K562 (cell line): ENCODE measurements at regions not wholly inside any gene's neighbourhood (a gene's known extent, or its start where the extent isn't known, plus 50 kb on each side); places are given as distances from the start of the nearest gene placed in this dataset.

Experiments used
- ATAC-seq: fragments of 200-7000 bp; cut with Tn5 transposase; 3 replicates; pipeline ENCODE4 v1.9.1; 2020; ENCODE audit warnings: moderate library complexity
- BruUV-seq: library from RNA; stranded (reverse); fragments of 400-500 nt; replicated peaks from 2 replicates; lab custom pipeline; 2021; lab: Mats Ljungman, UMichigan
- CTCF ChIA-PET: fragments of 300-600 bp; formaldehyde crosslinking; extraction: SDS; loops from one replicate; lab custom pipeline; 2021; ENCODE audit warnings: low intra/inter-chr PET ratio; lab: Yijun Ruan, JAX
- POLR2A ChIA-PET: fragments of 300-600, 350-650 bp; sonication (Branson Sonifier 250); formaldehyde crosslinking; extraction: SDS; loops from one replicate; lab custom pipeline; 2021; ENCODE audit warnings: antibody characterized with exemption, inconsistent platforms; lab: Yijun Ruan, JAX
- DNase-seq, 4 experiments: peaks; one replicate each; pipeline versions ENCODE4 v3.0.0 to v3.0.0-alpha.2; 2011 to 2018; ENCODE audit warnings: low spot score in 3 of 4, mixed read lengths in 3 of 4; ENCODE audit errors: extremely low read depth in 1 of 4
- FAIRE-seq: peaks from 2 replicates; lab custom pipeline; 2011; peaks lifted over from hg19 to GRCh38; lab: Jason Lieb, UNC
- H2AFZ ChIP-seq: 2 replicates; pipeline ENCODE4 v1.6.0; 2011; ENCODE audit warnings: low read depth, low read length, control low read depth, inconsistent platforms
- H3K27ac ChIP-seq: fragments of 200-600 bp; 3 replicates; pipeline ENCODE4 v1.8.0; 2011; ENCODE audit warnings: low read depth, mild to moderate bottlenecking, control low read depth, inconsistent platforms, low read length, moderate library complexity, mixed read lengths; ENCODE audit errors: extremely low read depth
- H3K27me3 ChIP-seq, 2 experiments: fragments of 300-600 bp in 1 of 2; 2 replicates in 1 of 2; 3 replicates in 1 of 2; pipeline versions ENCODE4 v1.6.0 to v1.8.0; 2011; ENCODE audit warnings: inconsistent platforms in 2 of 2, low read length in 2 of 2, mild to moderate bottlenecking in 1 of 2, mixed read lengths in 1 of 2, moderate library complexity in 1 of 2; ENCODE audit not compliant: control insufficient read depth in 2 of 2, insufficient read depth in 2 of 2
- H3K36me3 ChIP-seq: fragments of 300-600 bp; 3 replicates; pipeline ENCODE4 v1.8.0; 2011; ENCODE audit warnings: mild to moderate bottlenecking, low read length, inconsistent platforms; ENCODE audit not compliant: control insufficient read depth, insufficient read depth
- H3K4me1 ChIP-seq, 2 experiments: fragments of 200-600 bp in 1 of 2; replicated peaks in 1 of 2; 2 replicates in 1 of 2; 3 replicates in 1 of 2; pipeline versions ENCODE4 v1.5.1 to v1.8.0; 2011; ENCODE audit warnings: inconsistent platforms in 2 of 2, low read length in 2 of 2, mild to moderate bottlenecking in 1 of 2, mixed read lengths in 1 of 2, moderate library complexity in 1 of 2; ENCODE audit not compliant: control insufficient read depth in 2 of 2, insufficient read depth in 2 of 2
- H3K4me2 ChIP-seq: 2 replicates; pipeline ENCODE4 v1.6.1; 2011; ENCODE audit warnings: low read length, control low read depth, inconsistent platforms, mixed read lengths; ENCODE audit not compliant: insufficient read depth
- H3K4me3 ChIP-seq: fragments of 200-600 bp; sonication (generic), shearing (Covaris generic); 2 replicates; pipeline ENCODE4 v1.5.1; 2016; ENCODE audit warnings: control low read depth, inconsistent platforms
- H3K79me2 ChIP-seq: fragments of 200-600 bp; 3 replicates; pipeline ENCODE4 v1.8.0; 2011; ENCODE audit warnings: low read length, inconsistent platforms; ENCODE audit not compliant: control insufficient read depth, insufficient read depth
- H3K9ac ChIP-seq, 2 experiments: 2 replicates each; pipeline versions ENCODE4 v1.6.0 to v1.6.1; 2011; ENCODE audit warnings: low read depth in 2 of 2, low read length in 2 of 2, control low read depth in 1 of 2, inconsistent platforms in 1 of 2, mild to moderate bottlenecking in 1 of 2, mixed read lengths in 1 of 2; ENCODE audit not compliant: insufficient read depth in 1 of 2
- H3K9me1 ChIP-seq: one replicate; pipeline ENCODE4 v1.6.0; 2011; ENCODE audit warnings: inconsistent platforms, mild to moderate bottlenecking, low read length, moderate library complexity; ENCODE audit not compliant: control insufficient read depth, insufficient read depth
- H3K9me3 ChIP-seq: replicated peaks from 2 replicates; pipeline ENCODE4 v1.5.1; 2011; ENCODE audit warnings: low read depth, low read length, inconsistent platforms; ENCODE audit not compliant: control insufficient read depth, insufficient read depth
- H4K20me1 ChIP-seq: replicated peaks from 2 replicates; pipeline ENCODE4 v1.6.1; 2011; ENCODE audit warnings: low read length, inconsistent platforms, mixed read lengths; ENCODE audit not compliant: control insufficient read depth, insufficient read depth
- HINFP ChIP-seq: fragments of 450-650 bp; conservative IDR thresholded peaks from 2 replicates; pipeline ENCODE4 v1.6.1; 2016; ENCODE audit warnings: missing genetic modification characterization, low read depth, mild to moderate bottlenecking, control low read depth, missing compliant biosample characterization
- MBD2 ChIP-seq: sonication (generic); IDR thresholded peaks from 2 replicates; pipeline ENCODE4 v1.6.1; 2016; ENCODE audit warnings: low read depth, borderline replicate concordance
- MCM3 ChIP-seq: fragments of 450-650 bp; IDR thresholded peaks from 2 replicates; pipeline ENCODE4 v1.6.1; 2016
- MYNN ChIP-seq, 2 experiments: sonication (generic); formaldehyde crosslinking in 1 of 2; IDR thresholded peaks; 2 replicates each; pipeline versions ENCODE4 v1.5.0 to v1.6.1; 2016 to 2020; ENCODE audit warnings: antibody characterized with exemption in 1 of 2, missing genetic modification reagents in 1 of 2
- SMAD1 ChIP-seq: fragments of 150-350 bp; IDR thresholded peaks from 2 replicates; pipeline ENCODE4 v1.6.1; 2014; ENCODE audit warnings: low read length, low read depth; ENCODE audit not compliant: partially characterized antibody
- SRSF7 ChIP-seq: fragments of 200-400 bp; formaldehyde crosslinking; optimal IDR thresholded peaks from 2 replicates; pipeline ENCODE3; 2017; ENCODE audit warnings: mild to moderate bottlenecking, low read depth, low read length
- WGBS: fragments of 100-300 bp; shearing (Covaris generic); methylation state at CpG from one replicate; pipeline ENCODE4 v1.1.6; 2016; ENCODE audit warnings: low coverage, mixed read lengths; ENCODE audit not compliant: insufficient coverage; ENCODE audit errors: missing lambda C conversion rate; 5-methylcytosine and 5-hydroxymethylcytosine counted together
- in situ Hi-C: fragments of 300-500 bp; cut with MboI; formaldehyde crosslinking; loops from 4 replicates; pipeline ENCODE4 v1.15.0; 2018; ENCODE audit warnings: inconsistent platforms, mixed read lengths
- intact Hi-C: fragments of 100-400 bp; cut with micrococcal nuclease; formaldehyde crosslinking; loops from 2 replicates; pipeline ENCODE4 v1.14.2; 2022

- Histone ChIP-seq H3K79me2 (no peaks in the 10 kb centered on the region), H3K4me3 (no peak overlapping the region), H3K9me3 (no peaks in the 10 kb centered on the region), H2AFZ (no peak overlapping the region), H3K36me3 (no peaks in the 10 kb centered on the region), H3K9me1 (no peaks in the 10 kb centered on the region), H3K4me2 (no peak overlapping the region), H3K27ac (no peak overlapping the region), H3K4me1 (no peaks in the 10 kb centered on the region), H3K27me3 (peaks cover 0 to 15% of the 10 kb centered on the region in 2 experiments; a peak in 1 of 5 replicates), H4K20me1 (no peaks in the 10 kb centered on the region; the same call in 1 of the 2 replicates), H3K9ac (no peak overlapping the region)
- ChIA-PET CTCF (no interaction called here), POLR2A (interaction anchor here (0.6 kb wide), 1 partner anchor 359 kb away, joined by 3 read pairs; no protein-coding TSS in a partner anchor)
- 0% methylated on average over 5 of the region's 5 CpGs for WGBS
- intact Hi-C loops: no loop called here
- ATAC-seq: no peak
- no peak for FAIRE-seq
- DNase-seq: no peak
- no TSS peak for BruUV-seq
- in situ Hi-C loops: no loop called here
- TF ChIP-seq MBD2 (no peak), MYNN (IDR thresholded peaks at IDR 0.05) (no peak), MYNN (CRISPR knock-in tag; IDR thresholded peaks at IDR 0.05) (no peak), HINFP (tag) (no peak), SRSF7 (no peak), MCM3 (no peak), SMAD1 (no peak)
Observed at GRCh38 chr3:124097362-124098131, 105.6 kb upstream of the ROPN1 start.
